GM12892 (cell line): ENCODE measurements at regions not wholly inside any gene's neighbourhood (a gene's known extent, or its start where the extent isn't known, plus 50 kb on each side); places are given as distances from the start of the nearest gene placed in this dataset.

Source experiments
- DNase-seq: peaks from one replicate; pipeline ENCODE4 v3.0.0; 2011; ENCODE audit not compliant: insufficient read length
- FAIRE-seq: peaks from 2 replicates; lab custom pipeline; 2011; peaks lifted over from hg19 to GRCh38; lab: Jason Lieb, UNC
- POLR2A ChIP-seq: IDR thresholded peaks from 2 replicates; pipeline ENCODE4 v1.6.1; 2011; ENCODE audit warnings: low read depth, low read length, control low read depth
- POLR2AphosphoS5 ChIP-seq: IDR thresholded peaks from 2 replicates; pipeline ENCODE4 v1.6.1; 2011; ENCODE audit warnings: low read depth, low read length, control low read depth
- TAF1 ChIP-seq: IDR thresholded peaks from 2 replicates; pipeline ENCODE4 v1.6.1; 2011; ENCODE audit warnings: low read depth, mild to moderate bottlenecking, control low read depth, low read length, borderline replicate concordance

- FAIRE-seq (no peak), DNase-seq (no peak)
- no peak for TF ChIP-seq TAF1
- TF ChIP-seq POLR2AphosphoS5, result no peak
- no peak for TF ChIP-seq POLR2A
Measured at GRCh38 chr2:111626037-111626864, 257.7 kb downstream of the ANAPC1 start.

GRCh38 chr2:111626865-111627163, 257.2 kb downstream of the ANAPC1 start:
- FAIRE-seq, result no peak
- no peak for DNase-seq
- no peak for TF ChIP-seq TAF1
- no peak for TF ChIP-seq POLR2AphosphoS5
- TF ChIP-seq POLR2A, result no peak

GRCh38 chr2:111627256-111627655, 256.7 kb downstream of the ANAPC1 start:
- no peak for FAIRE-seq
- TF ChIP-seq POLR2AphosphoS5 (no peak), TAF1 (no peak), POLR2A (no peak)

GRCh38 chr2:111628221-111628620, 255.8 kb downstream of the ANAPC1 start:
- DNase-seq, result no peak
- no peak for TF ChIP-seq TAF1
- TF ChIP-seq POLR2A, result no peak
- TF ChIP-seq POLR2AphosphoS5, result no peak
- no peak for FAIRE-seq

More at GRCh38 chr2:111627256-111627655, 256.7 kb downstream of the ANAPC1 start:
- DNase-seq, result no peak

- DNase-seq (no peak), FAIRE-seq (no peak)
- TF ChIP-seq POLR2A (no peak), POLR2AphosphoS5 (no peak), TAF1 (no peak)
Measured at GRCh38 chr2:111629983-111630382, 254.0 kb downstream of the ANAPC1 start.

GRCh38 chr2:111632661-111633060, 251.3 kb downstream of the ANAPC1 start:
- no peak for TF ChIP-seq POLR2AphosphoS5
- no peak for TF ChIP-seq POLR2A
- no peak for TF ChIP-seq TAF1
- FAIRE-seq (no peak), DNase-seq (no peak)

GRCh38 chr2:111633189-111633588, 250.8 kb downstream of the ANAPC1 start:
- DNase-seq (no peak), FAIRE-seq (no peak)
- TF ChIP-seq POLR2AphosphoS5 (no peak), TAF1 (no peak), POLR2A (no peak)

- DNase-seq, result no peak
- TF ChIP-seq POLR2AphosphoS5 (no peak), TAF1 (no peak), POLR2A (no peak)
- FAIRE-seq, result no peak
Measured at GRCh38 chr2:111633643-111634042, 250.3 kb downstream of the ANAPC1 start.

- FAIRE-seq (peak; percentile 48), DNase-seq (no peak)
- TF ChIP-seq POLR2A (no peak), TAF1 (no peak), POLR2AphosphoS5 (no peak)
Measured at GRCh38 chr2:111634050-111634794, 249.8 kb downstream of the ANAPC1 start.

- FAIRE-seq (no peak), DNase-seq (no peak)
- no peak for TF ChIP-seq POLR2A
- no peak for TF ChIP-seq POLR2AphosphoS5
- TF ChIP-seq TAF1, result no peak
Measured at GRCh38 chr2:111634995-111635538, 248.9 kb downstream of the ANAPC1 start.

- no peak for DNase-seq
- TF ChIP-seq TAF1 (no peak), POLR2A (no peak), POLR2AphosphoS5 (no peak)
- no peak for FAIRE-seq
Measured at GRCh38 chr2:111636905-111637304, 247.1 kb downstream of the ANAPC1 start.

GRCh38 chr2:111638274-111638877, 245.6 kb downstream of the ANAPC1 start:
- DNase-seq (no peak), FAIRE-seq (no peak)
- no peak for TF ChIP-seq POLR2A
- TF ChIP-seq TAF1, result no peak
- TF ChIP-seq POLR2AphosphoS5, result no peak
